GM23338 (cell line): ENCODE measurements at regions not wholly inside any gene's neighbourhood (a gene's known extent, or its start where the extent isn't known, plus 50 kb on each side); places are given as distances from the start of the nearest gene placed in this dataset.
"Not testable (repeated sequence)": the region's sequence is repeated elsewhere in the genome, so short reads cannot be mapped to it uniquely, and the experiment has no call there.

Experiments used
- ATAC-seq: fragments of 200-7000 bp; cut with Tn5 transposase; 3 replicates; pipeline ENCODE4 v1.9.1; 2020
- DNase-seq: peaks from one replicate; pipeline ENCODE4 v3.0.0-alpha.2; 2015; ENCODE audit warnings: low spot score
- H2AFZ ChIP-seq: fragments of 200-600 bp; sonication (generic); 2 replicates; pipeline ENCODE4 v1.8.0; 2016; ENCODE audit warnings: antibody characterized with exemption, mild to moderate bottlenecking, moderate library complexity
- H3F3A ChIP-seq: fragments of 200-600 bp; sonication (generic); replicated peaks from 2 replicates; pipeline ENCODE4 v1.8.0; 2017; ENCODE audit warnings: antibody characterized with exemption, mixed run types, low read depth
- H3K27ac ChIP-seq: fragments of 200-600 bp; sonication (generic); 2 replicates; pipeline ENCODE4 v1.6.1; 2016; ENCODE audit warnings: low read depth
- H3K27me3 ChIP-seq: fragments of 200-600 bp; sonication (generic); 2 replicates; pipeline ENCODE4 v1.8.0; 2016; ENCODE audit warnings: mild to moderate bottlenecking, mixed run types, moderate library complexity; ENCODE audit not compliant: insufficient read depth
- H3K36me3 ChIP-seq: fragments of 200-600 bp; sonication (generic); 2 replicates; pipeline ENCODE4 v1.8.0; 2016; ENCODE audit warnings: mild to moderate bottlenecking; ENCODE audit not compliant: insufficient read depth
- H3K4me1 ChIP-seq: fragments of 200-600 bp; sonication (generic); 2 replicates; pipeline ENCODE4 v1.8.0; 2016; ENCODE audit warnings: mild to moderate bottlenecking, moderate library complexity; ENCODE audit not compliant: insufficient read depth
- H3K4me2 ChIP-seq: fragments of 200-600 bp; sonication (generic); 2 replicates; pipeline ENCODE4 v1.7.1; 2017; ENCODE audit warnings: mixed run types
- H3K4me3 ChIP-seq: fragments of 200-600 bp; sonication (generic); 2 replicates; pipeline ENCODE4 v1.6.1; 2016; ENCODE audit warnings: mixed run types
- H3K79me2 ChIP-seq: fragments of 200-600 bp; sonication (generic); replicated peaks from 2 replicates; pipeline ENCODE4 v1.8.0; 2017; ENCODE audit warnings: mild to moderate bottlenecking; ENCODE audit not compliant: insufficient read depth
- H3K9me2 ChIP-seq: fragments of 200-600 bp; sonication (generic); 2 replicates; pipeline ENCODE4 v1.8.0; 2017; ENCODE audit not compliant: insufficient read depth
- H4K20me1 ChIP-seq: fragments of 200-600 bp; sonication (generic); replicated peaks from 2 replicates; pipeline ENCODE4 v1.8.0; 2017; ENCODE audit warnings: mild to moderate bottlenecking; ENCODE audit not compliant: insufficient read depth
- H3K27ac Mint-ChIP-seq: 2 replicates; pipeline ENCODE4 v1.8.0; 2020; ENCODE audit warnings: inconsistent platforms, mild to moderate bottlenecking, moderate library complexity, mixed read lengths
- H3K27me3 Mint-ChIP-seq: 3 replicates; pipeline ENCODE4 v1.8.0; 2022; ENCODE audit warnings: low read depth, mild to moderate bottlenecking, moderate library complexity, mixed read lengths, inconsistent platforms; ENCODE audit not compliant: insufficient read depth, poor library complexity
- H3K36me3 Mint-ChIP-seq: 3 replicates; pipeline ENCODE4 v1.8.0; 2021; ENCODE audit warnings: low read depth, mild to moderate bottlenecking, inconsistent platforms, moderate library complexity, mixed read lengths
- H3K4me1 Mint-ChIP-seq: 3 replicates; pipeline ENCODE4 v1.8.0; 2020; ENCODE audit warnings: mild to moderate bottlenecking, inconsistent platforms, mixed read lengths
- H3K4me3 Mint-ChIP-seq: 3 replicates; pipeline ENCODE4 v1.8.0; 2021; ENCODE audit warnings: moderate library complexity, mild to moderate bottlenecking, inconsistent platforms, mixed read lengths
- H3K9me3 Mint-ChIP-seq: 3 replicates; pipeline ENCODE4 v1.8.0; 2020; ENCODE audit warnings: moderate library complexity, mild to moderate bottlenecking, inconsistent platforms, mixed read lengths
- CREB1 ChIP-seq: fragments of 250-450 bp; sonication (Bioruptor Pico); IDR thresholded peaks from 2 replicates; pipeline ENCODE4 v1.5.0; 2020; ENCODE audit warnings: low read depth, mild to moderate bottlenecking, moderate library complexity
- ETS1 ChIP-seq: IDR thresholded peaks from 2 replicates; pipeline ENCODE4 v1.6.1; 2016; ENCODE audit warnings: antibody characterized with exemption
- EZH2 ChIP-seq: fragments of 200-600 bp; sonication (generic); IDR thresholded peaks from one replicate; pipeline ENCODE4 v1.8.0; 2017; ENCODE audit warnings: antibody characterized with exemption, mild to moderate bottlenecking, low read depth; ENCODE audit not compliant: unreplicated experiment
- EZH2phosphoT487 ChIP-seq: fragments of 200-600 bp; sonication (generic); IDR thresholded peaks from one replicate; pipeline ENCODE4 v1.8.1; 2018; ENCODE audit warnings: antibody characterized with exemption; ENCODE audit not compliant: unreplicated experiment
- JUNB ChIP-seq: IDR thresholded peaks from one replicate; pipeline ENCODE4 v1.6.1; 2016; ENCODE audit warnings: antibody characterized with exemption; ENCODE audit not compliant: unreplicated experiment
- NANOG ChIP-seq: IDR thresholded peaks from 2 replicates; pipeline ENCODE4 v1.6.1; 2016; ENCODE audit warnings: antibody characterized with exemption, borderline replicate concordance
- POLR2AphosphoS5 ChIP-seq: IDR thresholded peaks from 2 replicates; pipeline ENCODE4 v1.6.1; 2016; ENCODE audit warnings: antibody characterized with exemption, low read depth
- REST ChIP-seq: IDR thresholded peaks from one replicate; pipeline ENCODE4 v1.6.1; 2018; ENCODE audit warnings: antibody characterized with exemption; ENCODE audit not compliant: unreplicated experiment
- STAT1 ChIP-seq: IDR thresholded peaks from one replicate; pipeline ENCODE4 v1.6.1; 2016; ENCODE audit warnings: antibody characterized with exemption; ENCODE audit not compliant: unreplicated experiment
- ZNF114 ChIP-seq: fragments of 250-450 bp; sonication (Bioruptor Pico); IDR thresholded peaks from 2 replicates; pipeline ENCODE4 v1.5.0; 2020; ENCODE audit warnings: mild to moderate bottlenecking, moderate library complexity
- ZNF331 ChIP-seq: fragments of 250-450 bp; sonication (Bioruptor Pico); IDR thresholded peaks from 2 replicates; pipeline ENCODE4 v1.5.0; 2020; ENCODE audit warnings: low read depth, mild to moderate bottlenecking, moderate library complexity
- ZNF462 ChIP-seq: fragments of 250-450 bp; sonication (Bioruptor Pico); IDR thresholded peaks from 2 replicates; pipeline ENCODE4 v1.5.0; 2020; ENCODE audit warnings: mild to moderate bottlenecking, moderate library complexity

DNA sequence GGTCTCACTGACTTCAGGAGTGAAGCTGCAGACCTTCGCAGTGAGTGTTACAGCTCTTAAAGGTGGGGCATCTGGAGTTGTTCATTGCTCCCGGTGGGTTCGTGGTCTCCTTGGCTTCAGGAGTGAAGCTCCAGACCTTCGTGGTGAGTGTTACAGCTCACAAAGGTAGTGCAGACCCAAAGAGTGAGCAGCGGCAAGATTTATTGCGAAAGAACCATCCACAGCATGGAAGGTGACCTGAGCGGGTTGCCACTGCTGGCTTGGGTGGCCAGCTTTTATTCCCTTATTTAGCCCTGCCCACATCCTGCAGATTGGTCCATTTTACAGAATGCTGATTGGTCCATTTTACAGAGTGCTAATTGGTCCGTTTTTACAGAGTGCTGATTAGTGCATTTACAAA is 429.5 kb downstream of the RWDD3 start:
- H3K9me2 ChIP-seq, H3K4me3 Mint-ChIP-seq: not testable (repeated sequence)

GRCh38 chr1:95668165-95668564 is 434.2 kb downstream of the RWDD3 start:
- no peaks in the 10 kb centered on the region for H3K36me3 ChIP-seq
- no peak overlapping the region for H3K27ac ChIP-seq
- H3K27me3 ChIP-seq: no peaks in the 10 kb centered on the region
- ATAC-seq: no peak
- Mint-ChIP-seq H3K27me3 (peaks cover 1% of the 10 kb centered on the region), H3K4me3 (no peak overlapping the region), H3K36me3 (peaks cover 3% of the 10 kb centered on the region; the same call in 1 of the 3 replicates), H3K9me3 (peaks cover 6% of the 10 kb centered on the region; the same call in 1 of the 3 replicates), H3K27ac (no peak overlapping the region), H3K4me1 (no peaks in the 10 kb centered on the region)
- H3K4me3 ChIP-seq: no peak overlapping the region
- peaks cover 10% of the 10 kb centered on the region; the same call in 1 of the 2 replicates for H3K9me2 ChIP-seq
- no peaks in the 10 kb centered on the region for H3K4me1 ChIP-seq
- no peaks in the 10 kb centered on the region for H4K20me1 ChIP-seq
- H3K79me2 ChIP-seq: no peaks in the 10 kb centered on the region
- TF ChIP-seq POLR2AphosphoS5: no peak
- no peak for TF ChIP-seq REST
- no peak for TF ChIP-seq STAT1
- TF ChIP-seq CREB1 (CRISPR knock-in tag): no peak
- TF ChIP-seq ZNF462: no peak
- no peak for TF ChIP-seq EZH2
- TF ChIP-seq JUNB: no peak
- TF ChIP-seq ETS1: no peak
- no peak for TF ChIP-seq ZNF331
- no peak for TF ChIP-seq ZNF114 (CRISPR knock-in tag)
- TF ChIP-seq EZH2phosphoT487: no peak
- no peak for TF ChIP-seq NANOG
- DNase-seq: no peak
- no peak overlapping the region for H2AFZ ChIP-seq
- no peak overlapping the region for H3K4me2 ChIP-seq
- no peaks in the 10 kb centered on the region for H3F3A ChIP-seq

More for the DNA sequence above, 429.5 kb downstream of the RWDD3 start:
- not testable (repeated sequence) for H3K4me1 Mint-ChIP-seq, ATAC-seq, H3K27me3 Mint-ChIP-seq, H3K36me3 Mint-ChIP-seq, H3K4me2 ChIP-seq, DNase-seq, H2AFZ ChIP-seq, H3F3A ChIP-seq, H3K36me3 ChIP-seq, H4K20me1 ChIP-seq, H3K79me2 ChIP-seq, H3K4me1 ChIP-seq, H3K4me3 ChIP-seq, H3K27ac Mint-ChIP-seq, H3K27me3 ChIP-seq, H3K27ac ChIP-seq
- peaks cover 14% of the 10 kb centered on the region; the same call in 2 of the 3 replicates for H3K9me3 Mint-ChIP-seq
